Thyroid gland (tissue), 4 donors: ENCODE measurements at regions not wholly inside any gene's neighbourhood (a gene's known extent, or its start where the extent isn't known, plus 50 kb on each side); places are given as distances from the start of the nearest gene placed in this dataset.

Source experiments
- DNase-seq, 2 donors: peaks; one replicate each; pipeline ENCODE4 v3.0.0-alpha.2; 2019
- H3K27ac ChIP-seq, 3 donors: fragments of 200-600 bp; sonication (generic); 1 replicate in 2 of 3; 2 replicates in 1 of 3; pipeline ENCODE4 v1.5.1; 2016 to 2019; ENCODE audit warnings: mild to moderate bottlenecking in 1 of 3, moderate library complexity in 1 of 3
- H3K27me3 ChIP-seq: fragments of 200-600 bp; sonication (generic); one replicate; pipeline ENCODE4 v1.5.1; 2019
- H3K36me3 ChIP-seq, 2 donors: fragments of 200-600 bp; sonication (generic); one replicate each; pipeline ENCODE4 v1.5.1; 2016 to 2019
- H3K4me1 ChIP-seq, 2 donors: fragments of 200-600 bp; sonication (generic); one replicate each; pipeline ENCODE4 v1.5.1; 2017 to 2019
- H3K4me3 ChIP-seq, 3 donors: fragments of 200-600 bp; sonication (generic); replicated peaks in 1 of 3; 1 replicate in 2 of 3; 2 replicates in 1 of 3; pipeline ENCODE4 v1.5.1; 2016; ENCODE audit warnings: mild to moderate bottlenecking in 1 of 3
- H3K9me3 ChIP-seq: fragments of 200-600 bp; sonication (generic); one replicate; pipeline ENCODE4 v1.5.1; 2017
- POLR2A ChIP-seq, 2 donors: fragments of 450-650 bp; IDR thresholded peaks; one replicate each; pipeline ENCODE4 v1.6.1; 2017; ENCODE audit warnings: antibody characterized with exemption in 2 of 2, mild to moderate bottlenecking in 2 of 2, moderate library complexity in 1 of 2
- WGBS, 2 donors: methylation state at CpG; one replicate each; pipeline ENCODE4 v1.1.5; 2017; 5-methylcytosine and 5-hydroxymethylcytosine counted together
- intact Hi-C: fragments of 100-400 bp; cut with DNase I; formaldehyde crosslinking; loops from one replicate; pipeline ENCODE4 v1.15.1; 2023
- TF ChIP-seq, protein P1 (sequence below), 6 experiments: fragments of 200-600 bp in 3 of 6; fragments of 450-650 bp in 3 of 6; sonication (generic) in 3 of 6; IDR thresholded peaks; one replicate each; pipeline ENCODE4 v1.5.1; 2016 to 2019; ENCODE audit warnings: antibody characterized with exemption in 6 of 6, mild to moderate bottlenecking in 2 of 6, inconsistent platforms in 1 of 6, moderate library complexity in 1 of 6

DNA sequence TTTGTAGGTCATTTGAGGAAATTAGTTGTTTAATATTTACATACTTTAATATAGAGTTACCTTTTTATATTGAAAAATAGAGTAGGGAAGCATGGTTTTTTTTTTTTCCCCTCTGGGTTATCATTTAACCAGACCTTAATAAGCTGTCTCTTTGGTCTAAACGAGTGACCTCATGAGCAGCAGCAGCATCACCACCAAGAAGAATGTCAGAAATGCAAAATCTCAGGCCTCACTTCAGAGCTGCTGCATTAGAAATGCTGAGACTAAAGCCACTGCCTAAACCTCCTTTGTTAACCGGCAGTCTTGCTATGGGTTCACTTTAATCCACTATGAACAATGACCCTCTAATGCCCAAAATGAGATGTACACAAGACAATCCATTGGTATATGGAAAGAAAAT, 733.7 kb upstream of the FAM98A start:
- intact Hi-C loops: no loop called here

DNA sequence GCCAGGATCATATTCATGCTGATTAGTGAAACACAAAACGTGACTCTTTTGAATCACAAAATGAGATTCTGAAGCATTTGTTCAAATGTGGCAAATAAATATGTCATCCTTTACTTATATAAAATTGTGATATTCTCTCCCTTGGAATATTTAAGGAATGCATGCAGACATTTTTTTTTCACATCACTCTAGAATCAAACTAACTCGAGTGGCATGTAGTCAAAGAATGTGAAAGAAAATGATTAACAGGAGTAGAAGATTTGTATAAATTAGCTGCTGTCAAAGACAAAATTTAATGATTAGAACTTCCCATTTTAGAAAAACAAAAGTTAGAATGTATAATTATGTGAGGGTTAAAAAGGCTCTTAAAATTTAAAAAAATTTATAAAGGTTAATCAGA, 721.0 kb upstream of the FAM98A start:
- no peak overlapping the region for H3K4me3 ChIP-seq
- no peaks in the 10 kb centered on the region for H3K9me3 ChIP-seq
- H3K36me3 ChIP-seq: no peaks in the 10 kb centered on the region
- TF ChIP-seq, protein P1, sequence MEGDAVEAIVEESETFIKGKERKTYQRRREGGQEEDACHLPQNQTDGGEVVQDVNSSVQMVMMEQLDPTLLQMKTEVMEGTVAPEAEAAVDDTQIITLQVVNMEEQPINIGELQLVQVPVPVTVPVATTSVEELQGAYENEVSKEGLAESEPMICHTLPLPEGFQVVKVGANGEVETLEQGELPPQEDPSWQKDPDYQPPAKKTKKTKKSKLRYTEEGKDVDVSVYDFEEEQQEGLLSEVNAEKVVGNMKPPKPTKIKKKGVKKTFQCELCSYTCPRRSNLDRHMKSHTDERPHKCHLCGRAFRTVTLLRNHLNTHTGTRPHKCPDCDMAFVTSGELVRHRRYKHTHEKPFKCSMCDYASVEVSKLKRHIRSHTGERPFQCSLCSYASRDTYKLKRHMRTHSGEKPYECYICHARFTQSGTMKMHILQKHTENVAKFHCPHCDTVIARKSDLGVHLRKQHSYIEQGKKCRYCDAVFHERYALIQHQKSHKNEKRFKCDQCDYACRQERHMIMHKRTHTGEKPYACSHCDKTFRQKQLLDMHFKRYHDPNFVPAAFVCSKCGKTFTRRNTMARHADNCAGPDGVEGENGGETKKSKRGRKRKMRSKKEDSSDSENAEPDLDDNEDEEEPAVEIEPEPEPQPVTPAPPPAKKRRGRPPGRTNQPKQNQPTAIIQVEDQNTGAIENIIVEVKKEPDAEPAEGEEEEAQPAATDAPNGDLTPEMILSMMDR (IDR thresholded peaks at IDR 0.05): no peak
- TF ChIP-seq POLR2A (IDR thresholded peaks at IDR 0.05): no peak
- DNase-seq: no peak
- no peak overlapping the region for H3K27ac ChIP-seq
- intact Hi-C loops: no loop called here
- no peaks in the 10 kb centered on the region for H3K27me3 ChIP-seq
- WGBS, 2 donors: 83 to 88% methylated on average over 2 of the region's 2 CpGs
- H3K4me1 ChIP-seq: peaks cover 7 to 20% of the 10 kb centered on the region in 2 donors

More for the DNA sequence above, 733.7 kb upstream of the FAM98A start:
- WGBS, 2 donors: 70 to 71% methylated on average over 2 of the region's 2 CpGs
- H3K27me3 ChIP-seq: no peaks in the 10 kb centered on the region
- TF ChIP-seq, protein P1 (IDR thresholded peaks at IDR 0.05): no peak
- no peak for TF ChIP-seq POLR2A (IDR thresholded peaks at IDR 0.05)
- no peak overlapping the region for H3K4me3 ChIP-seq
- no peak overlapping the region for H3K27ac ChIP-seq
- H3K4me1 ChIP-seq: no peaks in the 10 kb centered on the region
- no peaks in the 10 kb centered on the region for H3K9me3 ChIP-seq
- no peak for DNase-seq
- H3K36me3 ChIP-seq: no peaks in the 10 kb centered on the region

DNA sequence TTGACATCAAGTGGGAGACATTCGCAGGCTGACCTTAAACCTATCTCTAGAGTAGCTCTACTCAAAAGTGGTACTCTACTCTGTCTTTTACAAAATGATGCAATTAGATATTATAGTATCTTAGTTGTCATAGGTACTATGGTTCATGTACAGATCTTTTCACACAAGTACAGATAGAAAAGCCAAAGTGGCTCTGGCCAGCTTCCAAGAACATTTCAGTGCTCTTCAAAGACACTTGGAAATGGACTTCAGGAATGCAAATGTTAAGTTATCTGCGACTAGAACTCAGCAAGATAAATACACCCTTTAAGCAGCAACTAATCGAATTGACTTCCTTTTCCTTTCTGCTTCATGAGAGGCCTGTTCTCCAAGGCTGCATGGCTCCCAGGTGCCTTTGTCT, 718.7 kb upstream of the FAM98A start:
- Histone ChIP-seq H3K4me1 (peaks cover 7 to 20% of the 10 kb centered on the region in 2 donors), H3K27ac (peak overlapping the region in 2 of 3 donors; percentile 3 to 36), H3K36me3 (no peaks in the 10 kb centered on the region), H3K4me3 (no peak overlapping the region), H3K9me3 (no peaks in the 10 kb centered on the region), H3K27me3 (no peaks in the 10 kb centered on the region)
- WGBS, 2 donors: 24% methylated on average over 3 of the region's 3 CpGs
- peak; percentile 77 to 83 for DNase-seq
- intact Hi-C loops: no loop called here
- TF ChIP-seq, protein P1 (IDR thresholded peaks at IDR 0.05): no peak
- TF ChIP-seq POLR2A (IDR thresholded peaks at IDR 0.05): no peak

DNA sequence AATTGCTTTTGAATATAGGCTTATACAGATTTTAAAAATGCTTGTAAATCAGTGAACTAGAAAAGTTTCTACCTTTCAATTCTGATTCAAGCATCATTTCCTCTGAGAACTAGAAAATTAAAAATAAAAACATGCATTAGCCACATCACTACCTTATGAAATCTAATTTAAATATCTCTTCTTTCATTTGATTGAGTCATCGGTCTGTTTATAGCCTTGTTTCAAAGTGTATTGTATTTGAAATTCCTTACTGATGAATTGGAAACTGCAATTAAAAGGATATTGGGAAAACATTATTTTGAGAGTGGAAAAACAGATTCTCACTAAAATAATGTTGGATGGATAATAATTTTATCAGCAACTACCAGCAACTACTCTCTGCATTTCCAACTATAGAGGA, 717.7 kb upstream of the FAM98A start:
- Histone ChIP-seq H3K36me3 (no peaks in the 10 kb centered on the region), H3K27ac (no peak overlapping the region), H3K27me3 (no peaks in the 10 kb centered on the region), H3K9me3 (no peaks in the 10 kb centered on the region), H3K4me1 (peaks cover 7 to 20% of the 10 kb centered on the region in 2 donors), H3K4me3 (no peak overlapping the region)
- 98 to 100% methylated on average over 1 of the region's 1 CpG for WGBS, 2 donors
- intact Hi-C loops: no loop called here
- DNase-seq: no peak
- TF ChIP-seq, protein P1 (IDR thresholded peaks at IDR 0.05): no peak
- no peak for TF ChIP-seq POLR2A (IDR thresholded peaks at IDR 0.05)

DNA sequence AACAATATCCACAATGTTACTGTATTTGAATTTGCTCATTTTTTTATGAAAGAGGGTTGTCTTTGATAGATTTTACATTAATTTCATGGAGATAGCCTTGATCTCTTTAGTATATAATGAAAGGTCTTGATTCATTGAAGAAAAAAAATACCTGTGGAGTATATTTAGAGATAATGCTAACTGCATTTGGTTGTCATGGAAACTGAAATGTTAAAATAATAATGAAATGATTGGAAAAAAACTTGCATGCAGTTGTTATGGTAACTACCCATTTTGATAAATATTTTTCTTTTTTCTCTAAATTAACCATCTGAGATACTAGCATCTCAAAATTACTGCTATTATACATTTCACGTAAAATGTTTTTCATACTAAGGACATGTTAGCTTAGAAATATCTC, 712.7 kb upstream of the FAM98A start:
- H3K4me3 ChIP-seq: no peak overlapping the region
- no peak for DNase-seq

More for the DNA sequence above, 712.7 kb upstream of the FAM98A start:
- WGBS, 2 donors: 0 to 48% methylated on average over 1 of the region's 1 CpG
- TF ChIP-seq, protein P1 (IDR thresholded peaks at IDR 0.05): no peak
- Histone ChIP-seq H3K27ac (no peak overlapping the region), H3K27me3 (no peaks in the 10 kb centered on the region), H3K36me3 (no peaks in the 10 kb centered on the region), H3K4me1 (peaks cover 0 to 7% of the 10 kb centered on the region in 2 donors), H3K9me3 (no peaks in the 10 kb centered on the region)
- intact Hi-C loops: no loop called here
